IPS-20b (cell line): ENCODE measurements at regions not wholly inside any gene's neighbourhood (a gene's known extent, or its start where the extent isn't known, plus 50 kb on each side); places are given as distances from the start of the nearest gene placed in this dataset.

Source experiments
- H3K27ac ChIP-seq: one replicate; pipeline ENCODE4 v1.5.1; 2013; ENCODE audit warnings: low read length
- H3K27me3 ChIP-seq: 2 replicates; pipeline ENCODE4 v1.6.1; 2013; ENCODE audit warnings: mild to moderate bottlenecking, low read length, inconsistent platforms; ENCODE audit not compliant: insufficient read depth
- H3K36me3 ChIP-seq: 2 replicates; pipeline ENCODE4 v1.6.1; 2013; ENCODE audit warnings: low read depth, mild to moderate bottlenecking, inconsistent platforms, low read length, moderate library complexity; ENCODE audit not compliant: insufficient read depth
- H3K4me1 ChIP-seq: 2 replicates; pipeline ENCODE4 v1.6.1; 2013; ENCODE audit warnings: mild to moderate bottlenecking, control low read depth, inconsistent platforms, low read length, moderate library complexity; ENCODE audit not compliant: insufficient read depth
- H3K4me3 ChIP-seq: 2 replicates; pipeline ENCODE4 v1.5.1; 2013; ENCODE audit warnings: mild to moderate bottlenecking, low read length, inconsistent platforms
- H3K9ac ChIP-seq: 2 replicates; pipeline ENCODE4 v1.6.1; 2013; ENCODE audit warnings: low read depth, mild to moderate bottlenecking, inconsistent platforms, low read length, moderate library complexity
- H3K9me3 ChIP-seq: 2 replicates; pipeline ENCODE4 v1.6.1; 2013; ENCODE audit warnings: mild to moderate bottlenecking, low read depth, low read length, inconsistent platforms; ENCODE audit not compliant: insufficient read depth

DNA sequence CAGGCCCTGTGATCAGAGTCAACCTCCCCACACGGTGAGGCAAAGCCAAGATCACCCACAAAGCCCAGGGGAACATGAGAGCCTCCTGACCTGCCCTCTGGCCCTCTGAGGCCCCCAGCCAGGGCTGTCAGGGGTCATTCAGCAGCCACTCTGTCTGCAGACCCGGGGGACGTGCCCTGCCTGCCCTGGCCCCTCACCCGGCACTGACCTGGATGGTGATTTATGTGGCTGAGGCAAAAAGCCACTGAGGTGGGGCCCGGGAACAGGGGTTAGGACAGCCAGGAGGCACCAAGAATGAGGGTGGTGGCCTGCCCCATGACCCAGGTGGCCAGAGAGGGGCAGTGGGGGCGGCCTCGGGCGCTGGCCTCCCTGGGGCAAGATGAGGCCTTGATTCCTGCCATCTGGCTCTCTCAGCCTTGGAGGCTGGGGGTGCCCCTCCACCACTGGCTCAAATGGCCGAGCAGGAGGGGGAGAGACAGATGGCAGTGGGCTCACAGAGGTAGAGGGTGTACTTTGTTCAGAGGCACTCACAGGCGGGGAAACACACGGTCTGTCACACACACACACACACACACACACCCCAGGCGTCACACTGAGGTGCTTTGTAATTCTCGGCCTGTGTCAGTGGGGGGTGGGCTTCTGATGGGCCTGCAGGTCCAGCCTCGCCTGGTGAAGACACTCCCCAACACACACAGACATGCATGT, 174.0 kb upstream of the GSE1 start:
- Histone ChIP-seq H3K27ac (no peak overlapping the region), H3K36me3 (no peaks in the 10 kb centered on the region), H3K27me3 (peaks cover 19% of the 10 kb centered on the region; the same call in 1 of the 2 replicates), H3K9me3 (no peaks in the 10 kb centered on the region), H3K9ac (no peak overlapping the region), H3K4me1 (peaks cover 19% of the 10 kb centered on the region), H3K4me3 (no peak overlapping the region)

DNA sequence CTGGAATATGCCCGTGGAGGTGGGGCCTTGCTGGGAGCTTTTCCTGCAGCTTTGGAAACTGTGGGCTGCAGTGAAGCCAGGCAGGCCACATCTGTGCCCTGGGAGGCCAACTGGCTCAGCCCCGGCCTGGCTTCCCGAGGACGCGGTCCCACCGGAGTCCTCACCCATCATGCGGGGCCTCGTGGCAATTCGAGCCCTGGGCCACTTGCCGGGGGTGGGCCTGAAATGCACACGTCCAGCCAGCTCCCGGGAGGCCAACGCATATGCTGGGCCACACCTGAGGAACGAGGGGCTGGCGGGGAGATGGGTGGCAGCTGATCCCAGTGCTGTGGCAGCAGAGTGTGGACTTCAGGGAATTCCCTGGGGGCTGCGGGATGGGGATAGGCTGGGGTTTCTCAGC, 172.4 kb upstream of the GSE1 start:
- Histone ChIP-seq H3K27ac (no peak overlapping the region), H3K27me3 (peaks cover 19% of the 10 kb centered on the region; the same call in 1 of the 2 replicates), H3K9me3 (no peaks in the 10 kb centered on the region), H3K4me3 (no peak overlapping the region), H3K4me1 (peaks cover 19% of the 10 kb centered on the region), H3K36me3 (no peaks in the 10 kb centered on the region), H3K9ac (no peak overlapping the region)

DNA sequence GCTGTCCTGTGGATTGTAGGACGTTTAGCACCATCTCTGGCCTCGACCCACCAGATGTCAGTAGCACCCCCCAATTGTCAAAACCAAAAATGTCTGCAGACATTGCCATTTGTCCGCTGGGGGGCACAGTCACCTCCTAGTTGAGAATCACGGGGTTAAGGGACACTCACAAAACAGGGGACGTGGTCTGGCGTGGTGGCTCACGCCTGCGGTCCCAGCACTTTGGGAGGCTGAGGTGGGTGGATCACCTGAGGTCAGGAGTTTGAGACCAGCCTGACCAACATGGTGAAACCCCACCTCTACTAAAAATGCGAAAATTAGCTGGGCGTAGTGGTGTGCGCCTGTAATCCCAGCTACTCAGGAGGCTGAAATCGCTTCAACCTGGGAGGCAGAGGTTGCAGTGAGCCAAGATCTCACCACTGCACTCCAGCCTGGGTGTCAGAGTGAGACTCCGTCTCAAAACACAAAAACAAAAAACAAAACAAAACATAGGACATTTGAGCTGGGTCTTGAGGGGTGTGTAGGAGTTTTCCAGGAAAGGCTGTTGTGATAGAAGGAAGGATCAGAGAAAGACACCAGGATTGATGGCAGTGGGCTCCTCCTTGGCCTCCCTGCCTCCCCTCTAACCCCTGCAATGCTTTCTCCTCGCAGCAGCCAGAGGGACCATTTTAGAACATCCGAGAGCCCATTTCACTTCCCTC, 171.8 kb upstream of the GSE1 start:
- Histone ChIP-seq H3K4me1 (peaks cover 14% of the 10 kb centered on the region; the same call in 1 of the 2 replicates), H3K4me3 (no peak overlapping the region), H3K36me3 (no peaks in the 10 kb centered on the region), H3K9me3 (no peaks in the 10 kb centered on the region), H3K27ac (no peak overlapping the region), H3K9ac (no peak overlapping the region), H3K27me3 (peaks cover 19% of the 10 kb centered on the region; the same call in 1 of the 2 replicates)

DNA sequence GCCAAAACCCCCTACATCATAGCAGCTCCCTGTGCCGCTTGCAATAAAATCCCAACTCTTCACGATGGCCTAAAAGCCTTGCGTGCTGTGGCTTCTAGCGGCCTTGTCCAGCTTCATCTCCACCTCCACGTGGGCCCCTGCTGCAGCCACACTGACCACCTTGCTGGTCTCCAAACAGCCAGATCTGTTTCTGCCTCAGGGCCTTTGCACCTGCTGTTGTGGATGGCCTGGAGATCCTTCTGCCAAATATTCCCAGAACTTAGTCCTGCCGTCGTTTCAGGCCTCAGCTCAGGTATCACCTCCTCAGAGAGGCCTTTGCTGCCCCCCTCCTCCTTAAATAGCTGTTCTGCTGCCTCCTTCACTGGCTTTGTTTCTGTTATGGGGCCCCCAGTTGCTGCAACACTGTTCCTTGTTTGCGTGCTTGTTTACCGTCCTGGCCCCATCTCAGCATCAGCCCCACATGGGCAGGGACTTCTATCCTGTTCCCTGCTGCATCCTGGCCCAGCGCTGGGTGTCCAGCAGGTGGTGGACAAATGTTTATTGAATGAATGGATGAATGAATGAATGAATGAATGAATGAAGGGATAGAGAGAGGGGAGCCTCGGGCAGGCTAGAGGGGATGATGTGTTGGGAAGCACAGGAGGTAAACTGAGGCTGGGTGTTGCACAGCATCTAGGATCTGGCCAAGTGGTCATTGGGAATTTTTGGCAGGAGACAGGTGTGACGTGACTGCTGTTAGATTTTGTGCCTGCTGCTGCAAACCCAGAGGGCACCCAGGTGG, 171.0 kb upstream of the GSE1 start:
- no peak overlapping the region for H3K27ac ChIP-seq
- H3K4me3 ChIP-seq = no peak overlapping the region
- H3K27me3 ChIP-seq = peaks cover 19% of the 10 kb centered on the region; the same call in 1 of the 2 replicates
- no peaks in the 10 kb centered on the region for H3K9me3 ChIP-seq
- peaks cover 11% of the 10 kb centered on the region; the same call in 1 of the 2 replicates for H3K4me1 ChIP-seq
- no peaks in the 10 kb centered on the region for H3K36me3 ChIP-seq
- H3K9ac ChIP-seq = no peak overlapping the region

DNA sequence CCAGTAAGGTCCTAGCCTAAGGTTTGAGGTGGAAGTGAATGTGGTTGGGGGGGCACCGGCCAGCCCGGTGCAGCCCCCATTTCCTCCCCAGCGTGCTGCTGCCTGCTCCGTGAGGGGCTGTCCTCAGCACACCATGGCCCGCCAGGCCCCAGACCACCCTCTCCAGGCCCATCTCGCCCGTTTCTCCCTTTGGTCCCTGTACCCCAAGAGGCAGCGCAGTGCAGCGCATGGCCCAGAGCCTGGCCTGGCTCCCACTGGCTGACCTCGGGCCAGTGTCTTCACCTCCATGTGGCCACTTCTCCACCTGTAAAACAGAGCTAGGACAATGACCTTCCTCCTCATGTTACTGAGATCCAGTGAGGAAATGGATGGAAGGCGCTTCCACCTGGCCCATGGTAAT, 170.0 kb upstream of the GSE1 start:
- Histone ChIP-seq H3K27me3 (peaks cover 14% of the 10 kb centered on the region; the same call in 1 of the 2 replicates), H3K9ac (no peak overlapping the region), H3K9me3 (no peaks in the 10 kb centered on the region), H3K36me3 (no peaks in the 10 kb centered on the region), H3K27ac (no peak overlapping the region), H3K4me1 (peaks cover 5% of the 10 kb centered on the region; the same call in 1 of the 2 replicates), H3K4me3 (no peak overlapping the region)

DNA sequence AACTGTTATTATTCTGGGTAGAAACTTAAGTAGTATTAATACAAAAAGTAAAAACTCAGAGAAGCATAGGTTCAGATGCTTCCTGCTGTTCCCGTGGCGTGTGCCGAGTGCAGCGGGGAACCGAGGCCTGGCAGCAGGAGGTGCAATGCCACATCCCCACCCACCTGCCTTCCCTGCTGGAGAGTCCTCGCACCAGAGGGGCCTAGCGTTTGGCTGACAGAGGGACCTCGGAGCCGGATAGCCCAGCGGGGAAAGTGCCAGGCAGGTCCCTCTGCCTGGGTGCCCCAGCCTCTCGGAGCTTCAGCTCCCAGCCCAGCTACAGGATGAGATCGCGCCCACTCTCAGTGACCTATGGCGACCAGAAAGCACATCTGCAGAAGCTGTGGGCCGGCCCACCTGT, 169.6 kb upstream of the GSE1 start:
- Histone ChIP-seq H3K4me3 (no peak overlapping the region), H3K9ac (no peak overlapping the region), H3K27ac (no peak overlapping the region), H3K4me1 (0 out of 2 replicates have a peak, but pooled peaks cover 2% of the 10 kb centered on the region), H3K27me3 (peaks cover 9% of the 10 kb centered on the region; the same call in 1 of the 2 replicates), H3K36me3 (no peaks in the 10 kb centered on the region), H3K9me3 (no peaks in the 10 kb centered on the region)

DNA sequence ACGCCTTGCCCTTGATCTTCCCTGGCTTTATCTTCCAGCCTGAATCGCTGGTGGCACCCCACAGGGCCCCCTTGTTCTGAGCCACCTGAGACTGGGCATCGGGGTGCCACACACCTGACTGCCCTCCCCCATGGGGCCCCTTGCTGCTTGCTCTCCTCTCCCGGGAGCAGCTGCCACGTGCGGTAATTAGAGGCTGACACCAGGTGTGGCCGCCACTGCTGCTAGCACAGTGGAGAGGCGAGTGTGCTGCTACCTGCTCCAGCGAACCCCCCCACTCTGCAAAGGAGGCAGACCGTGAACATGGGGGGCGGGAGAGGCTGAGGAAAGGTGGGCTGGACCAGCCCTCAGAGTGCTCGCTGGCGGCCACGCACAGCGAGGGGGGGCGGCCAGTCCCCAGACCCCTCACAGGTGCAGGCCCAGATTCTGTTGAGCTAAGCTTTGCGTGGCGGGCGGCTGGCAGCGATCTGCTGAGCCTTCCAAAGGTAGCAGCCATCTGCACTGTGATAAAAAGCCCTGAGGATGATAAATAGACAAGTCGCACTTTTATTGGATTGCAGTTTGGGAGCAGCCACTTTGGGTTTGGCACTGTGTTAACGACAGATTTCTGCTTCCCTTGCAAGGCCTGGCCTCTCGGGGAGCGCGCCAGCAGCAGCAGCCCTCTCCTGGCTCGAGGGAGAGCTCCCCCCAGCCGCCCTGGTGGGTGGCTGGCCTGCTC, 167.9 kb upstream of the GSE1 start:
- H3K4me1 ChIP-seq = no peaks in the 10 kb centered on the region
- H3K9ac ChIP-seq = no peak overlapping the region
- no peak overlapping the region for H3K4me3 ChIP-seq
- H3K27me3 ChIP-seq = no peaks in the 10 kb centered on the region
- no peaks in the 10 kb centered on the region for H3K36me3 ChIP-seq
- no peak overlapping the region for H3K27ac ChIP-seq
- no peaks in the 10 kb centered on the region for H3K9me3 ChIP-seq

DNA sequence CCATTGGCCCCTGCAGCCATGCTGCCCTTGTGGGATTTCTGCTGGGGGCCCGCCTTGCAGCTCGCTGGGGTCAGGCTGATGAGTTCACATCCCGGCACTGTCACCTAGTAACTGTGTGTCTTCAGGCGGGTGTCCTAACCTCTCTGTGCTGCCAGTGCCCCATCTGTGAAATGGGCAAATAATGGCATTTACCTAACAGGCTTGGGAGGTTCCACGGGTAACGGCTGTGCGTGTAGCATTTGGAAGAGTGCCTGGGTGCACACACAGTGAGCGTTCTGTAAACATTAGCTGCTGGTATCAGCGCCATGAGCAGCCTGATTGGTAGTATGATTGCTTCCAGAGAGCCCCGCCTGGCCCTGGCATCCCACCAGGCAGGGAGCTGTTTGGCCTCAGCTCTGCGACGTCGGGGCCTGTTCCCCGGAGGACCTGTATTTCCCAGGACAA, 167.3 kb upstream of the GSE1 start:
- H3K9ac ChIP-seq = no peak overlapping the region
- no peaks in the 10 kb centered on the region for H3K9me3 ChIP-seq
- no peaks in the 10 kb centered on the region for H3K36me3 ChIP-seq
- H3K27ac ChIP-seq = no peak overlapping the region
- H3K4me3 ChIP-seq = no peak overlapping the region
- no peaks in the 10 kb centered on the region for H3K4me1 ChIP-seq
- H3K27me3 ChIP-seq = no peaks in the 10 kb centered on the region

DNA sequence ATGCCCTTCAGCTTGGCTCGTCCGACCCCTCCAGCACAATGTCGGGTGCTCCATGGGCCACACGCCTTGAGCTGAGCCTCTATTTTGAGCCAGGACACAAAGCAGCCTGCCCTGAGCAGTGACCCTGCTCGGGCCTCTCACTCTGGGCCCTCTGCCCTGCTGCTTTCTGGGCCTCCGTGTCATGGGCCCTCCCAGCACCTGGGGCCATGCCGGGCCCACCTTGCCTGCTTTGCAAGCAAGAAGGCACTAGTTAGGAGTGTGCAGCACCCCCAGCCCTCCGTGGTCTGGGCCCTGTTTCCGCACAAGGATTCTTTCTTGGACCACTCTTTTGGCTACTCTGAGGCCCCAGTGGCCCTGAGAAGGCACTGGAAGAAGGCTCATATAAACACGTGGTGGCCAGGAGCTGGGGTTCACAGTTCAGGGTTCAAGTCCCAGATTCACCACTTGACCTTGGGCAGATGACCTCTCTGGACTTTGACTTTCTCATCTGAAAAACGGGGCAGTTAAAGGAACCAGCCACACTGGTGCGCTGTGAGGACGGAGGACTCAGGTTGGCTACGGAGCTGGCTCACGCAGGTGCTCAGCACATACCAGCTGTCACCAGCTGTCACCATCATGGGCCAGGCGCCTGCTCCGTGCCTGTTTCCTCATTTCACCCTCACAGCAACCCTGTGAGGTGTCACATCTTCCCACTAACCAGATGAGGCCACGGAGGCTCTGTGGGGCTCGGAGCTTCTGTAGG, 166.0 kb upstream of the GSE1 start:
- Histone ChIP-seq H3K27me3 (no peaks in the 10 kb centered on the region), H3K36me3 (no peaks in the 10 kb centered on the region), H3K9me3 (no peaks in the 10 kb centered on the region), H3K4me3 (no peak overlapping the region), H3K4me1 (no peaks in the 10 kb centered on the region), H3K27ac (no peak overlapping the region), H3K9ac (no peak overlapping the region)

DNA sequence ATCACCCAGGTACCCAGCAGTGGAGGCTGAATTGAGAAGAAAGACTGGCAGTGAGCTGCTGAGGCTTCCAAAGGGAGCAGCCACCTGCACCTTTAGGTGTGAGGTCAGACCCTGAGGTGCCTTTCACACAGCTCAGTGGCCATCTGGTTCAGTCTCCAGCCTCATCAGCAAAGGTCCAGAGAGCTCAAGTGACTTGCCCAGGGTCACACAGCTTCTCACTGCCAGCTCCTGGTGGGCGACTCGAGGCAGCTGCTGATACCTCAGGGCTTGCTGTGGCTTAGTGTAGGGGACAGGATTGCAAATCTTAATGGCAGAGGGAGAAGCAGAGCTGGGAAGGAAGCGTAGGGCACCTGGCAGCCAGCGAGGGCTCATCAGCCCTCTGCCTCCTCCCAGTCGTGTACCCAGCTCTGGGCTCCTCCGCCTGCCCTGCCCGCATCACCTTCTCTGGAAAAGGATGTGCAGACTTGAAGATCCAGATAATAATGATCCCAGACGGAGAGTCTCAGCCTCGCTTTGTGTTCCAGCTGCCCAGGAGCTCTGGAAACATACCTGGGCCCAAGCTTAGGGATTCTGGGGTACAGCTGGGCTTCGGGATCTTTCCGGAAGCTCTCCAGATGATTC, 165.3 kb upstream of the GSE1 start:
- Histone ChIP-seq H3K27me3 (no peaks in the 10 kb centered on the region), H3K9ac (no peak overlapping the region), H3K27ac (no peak overlapping the region), H3K4me3 (no peak overlapping the region), H3K36me3 (no peaks in the 10 kb centered on the region), H3K4me1 (no peaks in the 10 kb centered on the region), H3K9me3 (no peaks in the 10 kb centered on the region)
